Mucosa of descending colon (tissue), 3 donors: ENCODE measurements at regions not wholly inside any gene's neighbourhood (a gene's known extent, or its start where the extent isn't known, plus 50 kb on each side); places are given as distances from the start of the nearest gene placed in this dataset.

ENCODE experiments used
- ATAC-seq: fragments of 200-7000 bp; cut with Tn5 transposase; one replicate; pipeline ENCODE4 v1.9.1; 2020; ENCODE audit warnings: mild to moderate bottlenecking, moderate library complexity
- DNase-seq, 3 donors: peaks; one replicate each; pipeline ENCODE4 v3.0.0-alpha.2; 2020
- H3K36me3 ChIP-seq: fragments of 200-600 bp; one replicate; pipeline ENCODE4 v1.8.0; 2021; ENCODE audit warnings: low read depth, mild to moderate bottlenecking
- H3K4me1 ChIP-seq: fragments of 200-600 bp; one replicate; pipeline ENCODE4 v1.8.0; 2021; ENCODE audit warnings: low read depth, mild to moderate bottlenecking
- H3K4me3 ChIP-seq: fragments of 200-600 bp; one replicate; pipeline ENCODE4 v1.8.0; 2021; ENCODE audit warnings: mild to moderate bottlenecking
- H3K9me3 ChIP-seq: fragments of 200-600 bp; one replicate; pipeline ENCODE4 v1.8.0; 2021; ENCODE audit warnings: mild to moderate bottlenecking
- intact Hi-C, 2 donors: fragments of 100-400 bp; cut with DNase I in 1 of 2; cut with micrococcal nuclease in 1 of 2; formaldehyde crosslinking; loops; one replicate each; pipeline versions ENCODE4 v1.11.0 to v1.11.1; 2022; cut with DNase I, micrococcal nuclease
- TF ChIP-seq, protein P1 (sequence below): fragments of 200-600 bp; IDR thresholded peaks from one replicate; pipeline ENCODE4 v1.8.0; 2022; ENCODE audit warnings: antibody characterized with exemption, mild to moderate bottlenecking
- donor health status: DM: no; HTN: no; CAD: no; lungs with moderate emphysema.
- donor health status: DM: no; HTN: no; CAD: no.
- donor health status: DM: no; HTN: yes; CAD: no.

DNA sequence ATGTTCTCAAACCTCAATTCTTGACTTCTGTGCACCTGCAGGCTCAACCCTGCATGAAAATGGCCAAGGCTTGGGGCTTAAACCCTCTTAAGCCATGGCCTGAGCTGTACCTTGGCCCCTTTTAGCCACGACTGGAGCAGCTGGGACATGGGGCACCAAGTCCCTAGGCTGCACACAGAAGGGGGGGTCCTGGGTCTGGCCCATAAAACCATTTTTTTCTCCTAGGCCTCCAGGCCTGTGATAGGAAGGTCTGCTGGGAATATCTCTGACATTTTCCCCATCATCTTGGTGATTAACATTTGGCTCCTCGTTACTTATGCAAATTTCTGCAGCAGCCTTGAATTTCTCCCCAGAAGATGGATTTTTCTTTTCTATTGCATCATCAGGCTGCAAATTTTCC lies 119.4 kb upstream of the VGLL2 start:
- TF ChIP-seq, protein P1, sequence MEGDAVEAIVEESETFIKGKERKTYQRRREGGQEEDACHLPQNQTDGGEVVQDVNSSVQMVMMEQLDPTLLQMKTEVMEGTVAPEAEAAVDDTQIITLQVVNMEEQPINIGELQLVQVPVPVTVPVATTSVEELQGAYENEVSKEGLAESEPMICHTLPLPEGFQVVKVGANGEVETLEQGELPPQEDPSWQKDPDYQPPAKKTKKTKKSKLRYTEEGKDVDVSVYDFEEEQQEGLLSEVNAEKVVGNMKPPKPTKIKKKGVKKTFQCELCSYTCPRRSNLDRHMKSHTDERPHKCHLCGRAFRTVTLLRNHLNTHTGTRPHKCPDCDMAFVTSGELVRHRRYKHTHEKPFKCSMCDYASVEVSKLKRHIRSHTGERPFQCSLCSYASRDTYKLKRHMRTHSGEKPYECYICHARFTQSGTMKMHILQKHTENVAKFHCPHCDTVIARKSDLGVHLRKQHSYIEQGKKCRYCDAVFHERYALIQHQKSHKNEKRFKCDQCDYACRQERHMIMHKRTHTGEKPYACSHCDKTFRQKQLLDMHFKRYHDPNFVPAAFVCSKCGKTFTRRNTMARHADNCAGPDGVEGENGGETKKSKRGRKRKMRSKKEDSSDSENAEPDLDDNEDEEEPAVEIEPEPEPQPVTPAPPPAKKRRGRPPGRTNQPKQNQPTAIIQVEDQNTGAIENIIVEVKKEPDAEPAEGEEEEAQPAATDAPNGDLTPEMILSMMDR: no peak
- no peak overlapping the region for H3K4me3 ChIP-seq
- no peaks in the 10 kb centered on the region for H3K36me3 ChIP-seq
- no peak for DNase-seq
- H3K4me1 ChIP-seq: no peaks in the 10 kb centered on the region
- intact Hi-C loops: no loop called here
- no peaks in the 10 kb centered on the region for H3K9me3 ChIP-seq
- ATAC-seq: no peak

- intact Hi-C loops: no loop called here
- H3K4me1 ChIP-seq: no peaks in the 10 kb centered on the region
- no peaks in the 10 kb centered on the region for H3K9me3 ChIP-seq
- TF ChIP-seq, protein P1: no peak
- no peaks in the 10 kb centered on the region for H3K36me3 ChIP-seq
- ATAC-seq (no peak), DNase-seq (no peak)
- no peak overlapping the region for H3K4me3 ChIP-seq
Measured at GRCh38 chr6:117149324-117149723, 116.0 kb upstream of the VGLL2 start.

GRCh38 chr6:117156741-117157140 lies 108.6 kb upstream of the VGLL2 start:
- ATAC-seq: no peak
- DNase-seq: no peak
- no peak overlapping the region for H3K4me3 ChIP-seq
- H3K36me3 ChIP-seq: no peaks in the 10 kb centered on the region
- H3K4me1 ChIP-seq: no peaks in the 10 kb centered on the region
- intact Hi-C loops: no loop called here
- TF ChIP-seq, protein P1: no peak
- H3K9me3 ChIP-seq: no peaks in the 10 kb centered on the region

GRCh38 chr6:117157448-117157847 lies 107.9 kb upstream of the VGLL2 start:
- DNase-seq: no peak
- intact Hi-C loops: no loop called here
- Histone ChIP-seq H3K4me1 (no peaks in the 10 kb centered on the region), H3K9me3 (no peaks in the 10 kb centered on the region), H3K36me3 (no peaks in the 10 kb centered on the region), H3K4me3 (no peak overlapping the region)
- no peak for ATAC-seq
- TF ChIP-seq, protein P1: no peak

- intact Hi-C loops: no loop called here
- no peaks in the 10 kb centered on the region for H3K9me3 ChIP-seq
- no peak overlapping the region for H3K4me3 ChIP-seq
- TF ChIP-seq, protein P1: no peak
- ATAC-seq: no peak
- DNase-seq: no peak
- H3K36me3 ChIP-seq: no peaks in the 10 kb centered on the region
- no peaks in the 10 kb centered on the region for H3K4me1 ChIP-seq
Measured at GRCh38 chr6:117165911-117166499, 99.4 kb upstream of the VGLL2 start.
